HCT116 (cell line): ENCODE measurements at regions not wholly inside any gene's neighbourhood (a gene's known extent, or its start where the extent isn't known, plus 50 kb on each side); places are given as distances from the start of the nearest gene placed in this dataset.

Experiments
- JUND ChIP-seq: IDR thresholded peaks from 2 replicates; pipeline ENCODE4 v1.6.1; 2012
- TF ChIP-seq, protein P1 (sequence below), 3 experiments: fragments of 200-600 bp in 1 of 3; sonication (generic) in 1 of 3; IDR thresholded peaks in 2 of 3; conservative IDR thresholded peaks in 1 of 3; 2 replicates each; pipeline ENCODE4 v1.5.1; 2012 to 2017; ENCODE audit warnings: low read depth in 2 of 3, low read length in 2 of 3, antibody characterized with exemption in 1 of 3, borderline replicate concordance in 1 of 3, control low read depth in 1 of 3, mild to moderate bottlenecking in 1 of 3, mixed read lengths in 1 of 3, mixed run types in 1 of 3, moderate library complexity in 1 of 3; ENCODE audit not compliant: insufficient read depth in 1 of 3
- TF ChIP-seq, protein P2 (sequence below): IDR thresholded peaks from 2 replicates; pipeline ENCODE4 v1.6.1; 2012

DNA sequence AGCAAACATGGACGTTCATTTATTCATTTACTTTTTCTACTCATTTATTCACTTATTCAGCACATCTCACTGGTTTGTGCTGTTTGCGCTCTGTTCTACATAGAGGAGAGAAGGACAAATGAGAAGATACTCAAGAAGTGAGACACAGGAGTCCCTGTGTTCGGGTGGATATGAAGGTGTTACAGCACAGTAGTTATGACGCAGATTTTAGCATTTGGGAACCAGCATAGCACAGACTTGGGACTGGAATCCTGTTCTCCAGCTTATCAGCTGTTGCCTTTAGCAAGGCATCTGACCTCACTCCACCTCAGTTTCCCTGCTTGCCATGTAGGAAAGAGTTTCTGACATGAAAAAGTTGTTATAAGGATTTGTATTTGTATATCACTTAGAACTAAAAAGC lies 430.1 kb downstream of the MAFB start:
- TF ChIP-seq, protein P1, sequence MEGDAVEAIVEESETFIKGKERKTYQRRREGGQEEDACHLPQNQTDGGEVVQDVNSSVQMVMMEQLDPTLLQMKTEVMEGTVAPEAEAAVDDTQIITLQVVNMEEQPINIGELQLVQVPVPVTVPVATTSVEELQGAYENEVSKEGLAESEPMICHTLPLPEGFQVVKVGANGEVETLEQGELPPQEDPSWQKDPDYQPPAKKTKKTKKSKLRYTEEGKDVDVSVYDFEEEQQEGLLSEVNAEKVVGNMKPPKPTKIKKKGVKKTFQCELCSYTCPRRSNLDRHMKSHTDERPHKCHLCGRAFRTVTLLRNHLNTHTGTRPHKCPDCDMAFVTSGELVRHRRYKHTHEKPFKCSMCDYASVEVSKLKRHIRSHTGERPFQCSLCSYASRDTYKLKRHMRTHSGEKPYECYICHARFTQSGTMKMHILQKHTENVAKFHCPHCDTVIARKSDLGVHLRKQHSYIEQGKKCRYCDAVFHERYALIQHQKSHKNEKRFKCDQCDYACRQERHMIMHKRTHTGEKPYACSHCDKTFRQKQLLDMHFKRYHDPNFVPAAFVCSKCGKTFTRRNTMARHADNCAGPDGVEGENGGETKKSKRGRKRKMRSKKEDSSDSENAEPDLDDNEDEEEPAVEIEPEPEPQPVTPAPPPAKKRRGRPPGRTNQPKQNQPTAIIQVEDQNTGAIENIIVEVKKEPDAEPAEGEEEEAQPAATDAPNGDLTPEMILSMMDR (IDR thresholded peaks at IDR 0.05 in 2 of 3, conservative IDR thresholded peaks at IDR 0.05 in 1 of 3; ENCODE audit: borderline replicate concordance in 1 of 3, insufficient read depth in 1 of 3, low read depth in 2 of 3, low read length in 2 of 3) = no peak
- TF ChIP-seq JUND = no peak
- TF ChIP-seq, protein P2, sequence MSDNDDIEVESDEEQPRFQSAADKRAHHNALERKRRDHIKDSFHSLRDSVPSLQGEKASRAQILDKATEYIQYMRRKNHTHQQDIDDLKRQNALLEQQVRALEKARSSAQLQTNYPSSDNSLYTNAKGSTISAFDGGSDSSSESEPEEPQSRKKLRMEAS = no peak
